Right forelimb (tissue), 1 donor: ENCODE measurements at regions not wholly inside any gene's neighbourhood (a gene's known extent, or its start where the extent isn't known, plus 50 kb on each side); places are given as distances from the start of the nearest gene placed in this dataset.

Experiments used
- DNase-seq: peaks from one replicate; pipeline ENCODE4 v3.0.0-alpha.2; 2018

GRCh38 chr10:43802988-43803696 lies 154.5 kb upstream of the ZNF32 start:
- no peak for DNase-seq

GRCh38 chr10:43801626-43802025 lies 152.9 kb upstream of the ZNF32 start:
- no peak for DNase-seq

- DNase-seq, result no peak
These were observed 152.5 kb upstream of the ZNF32 start for GRCh38 chr10:43801140-43801539.

GRCh38 chr10:43796781-43797180 lies 148.1 kb upstream of the ZNF32 start:
- DNase-seq, result no peak

GRCh38 chr10:43795639-43796038 lies 147.0 kb upstream of the ZNF32 start:
- DNase-seq, result no peak

- no peak for DNase-seq
These were observed 146.4 kb upstream of the ZNF32 start for GRCh38 chr10:43795093-43795492.

GRCh38 chr10:43794181-43794815 lies 145.6 kb upstream of the ZNF32 start:
- DNase-seq, result no peak

GRCh38 chr10:43793704-43794103 lies 145.0 kb upstream of the ZNF32 start:
- DNase-seq, result no peak

- DNase-seq, result no peak
These were observed 141.5 kb upstream of the ZNF32 start for GRCh38 chr10:43790147-43790546.

GRCh38 chr10:43785252-43785651 lies 136.6 kb upstream of the ZNF32 start:
- no peak for DNase-seq

GRCh38 chr10:43782814-43783213 lies 134.1 kb upstream of the ZNF32 start:
- DNase-seq, result no peak

- DNase-seq, result no peak
These were observed 133.0 kb upstream of the ZNF32 start for GRCh38 chr10:43781480-43782361.

GRCh38 chr10:43778571-43778970 lies 129.9 kb upstream of the ZNF32 start:
- DNase-seq, result no peak

GRCh38 chr10:43775384-43775783 lies 126.7 kb upstream of the ZNF32 start:
- DNase-seq, result no peak

GRCh38 chr10:43774234-43774769 lies 125.6 kb upstream of the ZNF32 start:
- DNase-seq, result no peak

GRCh38 chr10:43773736-43774135 lies 125.1 kb upstream of the ZNF32 start:
- no peak for DNase-seq

- no peak for DNase-seq
These were observed 123.5 kb upstream of the ZNF32 start for GRCh38 chr10:43772171-43772570.

GRCh38 chr10:43771675-43772074 lies 123.0 kb upstream of the ZNF32 start:
- no peak for DNase-seq

GRCh38 chr10:43765516-43765915 lies 116.8 kb upstream of the ZNF32 start:
- DNase-seq, result no peak

- DNase-seq, result no peak
These were observed 115.2 kb upstream of the ZNF32 start for GRCh38 chr10:43763846-43764245.

- DNase-seq, result no peak
These were observed 111.8 kb upstream of the ZNF32 start for GRCh38 chr10:43760514-43760913.

- DNase-seq, result no peak
These were observed 110.5 kb upstream of the ZNF32 start for GRCh38 chr10:43759216-43759615.

- DNase-seq, result no peak
These were observed 107.7 kb upstream of the ZNF32 start for GRCh38 chr10:43756341-43756740.
